Endothelial cell of hepatic sinusoid (primary cell): ENCODE measurements at regions not wholly inside any gene's neighbourhood (a gene's known extent, or its start where the extent isn't known, plus 50 kb on each side); places are given as distances from the start of the nearest gene placed in this dataset.

Experiments
- in situ Hi-C: cut with HindIII; loops from 2 replicates; pipeline ENCODE4 v1.10.0; 2017; ENCODE audit warnings: low sequenced_read_pairs

GRCh38 chr2:120894966-120895365 lies 159.3 kb downstream of the GLI2 start:
- in situ Hi-C loops: no loop called here

DNA sequence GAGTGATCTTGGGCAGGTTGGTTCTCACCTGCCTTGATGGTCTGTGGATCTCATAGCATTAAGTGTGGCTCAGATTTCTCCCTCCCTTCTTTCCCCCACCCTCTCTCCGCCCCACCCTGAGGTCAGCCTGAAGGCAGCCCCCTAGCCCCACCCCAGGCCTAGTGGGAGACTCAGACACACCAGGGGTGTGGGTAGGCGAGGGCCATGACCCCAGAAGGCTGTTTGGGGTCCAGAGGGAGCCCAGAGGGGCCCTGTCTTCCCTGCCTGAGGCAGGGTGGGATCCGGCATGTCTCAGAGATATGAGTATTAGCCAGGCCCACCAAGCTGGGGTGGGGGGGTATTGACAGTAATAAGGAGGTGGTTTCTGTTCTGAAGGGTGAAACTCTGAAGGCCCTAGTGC lies 160.5 kb downstream of the GLI2 start:
- in situ Hi-C loops: no loop called here

DNA sequence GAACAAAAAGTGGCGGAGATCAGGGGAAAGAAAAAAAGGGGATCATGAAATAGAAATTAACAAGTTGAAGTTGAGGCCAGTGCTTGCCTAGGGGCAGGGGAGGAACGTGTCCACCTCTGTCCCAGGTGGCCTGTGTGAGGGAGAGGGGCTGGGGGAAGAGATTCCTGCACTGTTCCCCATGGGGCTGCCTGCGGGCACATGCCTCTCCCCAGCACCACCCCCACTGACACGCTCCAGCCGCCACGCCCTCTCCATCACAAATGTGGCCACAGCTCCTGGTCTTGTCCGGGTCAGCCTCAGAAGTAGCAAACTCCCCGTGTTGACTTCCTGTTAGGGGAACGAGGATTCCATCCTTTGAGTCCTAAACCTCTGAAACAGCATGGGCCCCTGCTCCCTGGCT lies 161.2 kb downstream of the GLI2 start:
- in situ Hi-C loops: no loop called here

DNA sequence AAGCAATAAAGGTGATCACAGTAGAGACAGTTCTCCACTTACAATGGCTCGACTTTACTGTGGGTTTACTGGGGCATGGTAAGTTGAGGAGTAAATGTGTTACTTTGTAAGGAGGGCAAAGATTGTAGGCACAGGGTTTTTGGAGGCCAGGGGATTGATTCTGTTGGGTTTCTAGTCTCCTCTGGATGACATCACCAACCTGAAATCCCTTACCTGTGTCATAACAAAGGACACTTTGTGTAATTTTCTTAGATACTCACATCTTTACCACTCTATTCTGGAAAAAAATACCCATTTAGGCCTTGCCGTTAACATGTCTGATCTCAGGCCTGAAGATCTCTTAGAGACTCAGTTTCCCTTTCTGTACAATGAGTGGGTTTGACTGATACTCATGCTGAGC lies 161.7 kb downstream of the GLI2 start:
- in situ Hi-C loops: no loop called here

GRCh38 chr2:120898496-120898895 lies 162.8 kb downstream of the GLI2 start:
- in situ Hi-C loops: no loop called here

- in situ Hi-C loops: no loop called here
Observed at GRCh38 chr2:120898961-120899750, 163.5 kb downstream of the GLI2 start.

GRCh38 chr2:120899771-120900170 lies 164.1 kb downstream of the GLI2 start:
- in situ Hi-C loops: no loop called here

- in situ Hi-C loops: no loop called here
Observed at GRCh38 chr2:120901201-120901600, 165.5 kb downstream of the GLI2 start.

GRCh38 chr2:120902592-120902991 lies 166.9 kb downstream of the GLI2 start:
- in situ Hi-C loops: no loop called here

DNA sequence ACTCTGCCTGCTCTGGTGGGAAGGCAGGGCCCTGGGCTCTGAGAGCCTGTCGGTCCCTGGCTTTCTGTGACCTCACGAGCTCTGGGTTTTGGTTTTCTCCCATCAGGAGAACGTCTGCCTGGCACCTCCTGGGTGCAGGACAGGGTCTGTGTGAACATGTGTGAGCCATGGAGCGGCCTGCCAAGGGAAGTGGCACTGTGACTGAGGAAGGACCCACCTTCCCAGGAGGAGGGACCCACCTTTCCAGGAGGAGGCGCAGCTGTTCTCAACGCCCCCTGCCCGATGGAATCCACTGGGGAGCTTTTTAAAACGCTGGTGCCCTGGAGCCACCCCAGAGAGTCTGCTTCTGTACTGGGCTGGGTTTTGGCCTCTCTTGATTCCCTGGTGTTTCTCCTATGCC lies 168.7 kb downstream of the GLI2 start:
- in situ Hi-C loops: no loop called here

DNA sequence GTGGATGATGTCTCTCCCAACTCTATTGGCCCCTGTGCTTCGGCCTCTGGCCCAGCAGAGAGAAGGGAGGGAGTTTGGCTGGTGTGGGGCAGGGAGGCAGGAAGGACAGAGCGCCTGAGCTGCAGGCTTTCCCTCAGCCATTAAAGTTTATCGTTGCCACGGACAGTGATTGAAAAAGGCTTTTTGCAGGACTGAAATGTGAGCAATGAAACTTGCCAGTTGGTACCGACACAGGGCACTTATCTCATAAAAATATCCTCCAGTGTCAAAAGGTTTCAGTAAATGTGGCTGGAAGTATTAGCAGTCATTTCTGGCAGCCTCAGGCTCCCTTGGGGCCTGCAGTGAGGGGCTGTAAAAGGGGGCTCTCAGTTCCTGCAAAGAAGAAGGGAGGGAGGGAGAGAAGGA lies 169.2 kb downstream of the GLI2 start:
- in situ Hi-C loops: no loop called here

GRCh38 chr2:120905298-120905697 lies 169.6 kb downstream of the GLI2 start:
- in situ Hi-C loops: no loop called here

- in situ Hi-C loops: no loop called here
Observed at GRCh38 chr2:120905824-120906571, 170.3 kb downstream of the GLI2 start.

- in situ Hi-C loops: no loop called here
Observed at GRCh38 chr2:120906914-120907313, 171.2 kb downstream of the GLI2 start.

GRCh38 chr2:120907822-120908221 lies 172.2 kb downstream of the GLI2 start:
- in situ Hi-C loops: no loop called here

GRCh38 chr2:120908314-120908975 lies 172.8 kb downstream of the GLI2 start:
- in situ Hi-C loops: no loop called here

GRCh38 chr2:120909102-120909501 lies 173.4 kb downstream of the GLI2 start:
- in situ Hi-C loops: no loop called here

- in situ Hi-C loops: loop anchor here (5.0 kb wide), 2 partner anchors 57 to 208 kb away; no protein-coding TSS in a partner anchor
Observed at GRCh38 chr2:120910164-120910563, 174.5 kb downstream of the GLI2 start.

GRCh38 chr2:120910956-120911951 lies 175.6 kb downstream of the GLI2 start:
- in situ Hi-C loops: loop anchor here (5.0 kb wide), 2 partner anchors 56 to 209 kb away; no protein-coding TSS in a partner anchor
